Endodermal cell (in vitro differentiated cells): ENCODE measurements at regions not wholly inside any gene's neighbourhood (a gene's known extent, or its start where the extent isn't known, plus 50 kb on each side); places are given as distances from the start of the nearest gene placed in this dataset.

Experiments
- DNase-seq: peaks from one replicate; pipeline ENCODE4 v3.0.0-alpha.2; 2017
- H3K27ac ChIP-seq: 2 replicates; pipeline ENCODE4 v1.5.1; 2013; ENCODE audit warnings: mild to moderate bottlenecking, low read depth, low read length, moderate library complexity
- H3K27me3 ChIP-seq: 2 replicates; pipeline ENCODE4 v1.6.1; 2013; ENCODE audit warnings: mild to moderate bottlenecking, low read length, moderate library complexity; ENCODE audit not compliant: insufficient read depth, control insufficient read depth, poor library complexity, severe bottlenecking
- H3K36me3 ChIP-seq: 2 replicates; pipeline ENCODE4 v1.7.0; 2013; ENCODE audit warnings: mild to moderate bottlenecking, low read length, moderate library complexity; ENCODE audit not compliant: control insufficient read depth, insufficient read depth
- H3K4me1 ChIP-seq: one replicate; pipeline ENCODE4 v1.7.0; 2013; ENCODE audit warnings: low read length; ENCODE audit not compliant: control insufficient read depth, insufficient read depth
- H3K4me3 ChIP-seq: 2 replicates; pipeline ENCODE4 v1.5.1; 2013; ENCODE audit warnings: mild to moderate bottlenecking, low read length, moderate library complexity
- H3K9ac ChIP-seq: 2 replicates; pipeline ENCODE4 v1.6.1; 2013; ENCODE audit warnings: mild to moderate bottlenecking, low read length, moderate library complexity; ENCODE audit not compliant: poor library complexity, severe bottlenecking; ENCODE audit errors: extremely low read depth
- H3K9me3 ChIP-seq: 2 replicates; pipeline ENCODE4 v1.6.1; 2013; ENCODE audit warnings: mild to moderate bottlenecking, low read length, moderate library complexity; ENCODE audit not compliant: control insufficient read depth
- H3K27ac Mint-ChIP-seq: 2 replicates; pipeline ENCODE4 v1.8.0; 2020; ENCODE audit warnings: mixed read lengths
- H3K27me3 Mint-ChIP-seq: 2 replicates; pipeline ENCODE4 v1.8.0; 2021; ENCODE audit warnings: mild to moderate bottlenecking, mixed read lengths; ENCODE audit not compliant: insufficient read depth
- H3K36me3 Mint-ChIP-seq: 2 replicates; pipeline ENCODE4 v1.8.0; 2020; ENCODE audit warnings: low read depth, mixed read lengths
- H3K4me1 Mint-ChIP-seq: 2 replicates; pipeline ENCODE4 v1.8.0; 2020; ENCODE audit warnings: mixed read lengths
- H3K4me3 Mint-ChIP-seq: 2 replicates; pipeline ENCODE4 v1.8.0; 2020; ENCODE audit warnings: mild to moderate bottlenecking, moderate library complexity, mixed read lengths
- H3K9me3 Mint-ChIP-seq: 2 replicates; pipeline ENCODE4 v1.8.0; 2020; ENCODE audit warnings: mild to moderate bottlenecking, mixed read lengths
- CTCF ChIP-seq: fragments of 200-600 bp; sonication (generic); conservative IDR thresholded peaks from 2 replicates; pipeline ENCODE4 v1.5.0; 2021; ENCODE audit warnings: antibody characterized with exemption, mild to moderate bottlenecking
- WGBS, 2 experiments: methylation state at CpG; one replicate each; pipeline versions ENCODE4 v1.1.5 to v1.1.7; 2013; ENCODE audit warnings: missing lambda C conversion rate in 2 of 2, mixed read lengths in 1 of 2; ENCODE audit not compliant: insufficient coverage in 1 of 2, insufficient read length in 1 of 2; 5-methylcytosine and 5-hydroxymethylcytosine counted together

- Histone ChIP-seq H3K27ac (no peak overlapping the region), H3K4me1 (no peaks in the 10 kb centered on the region), H3K36me3 (no peaks in the 10 kb centered on the region), H3K9ac (no peak overlapping the region), H3K27me3 (peaks cover 11% of the 10 kb centered on the region), H3K9me3 (no peaks in the 10 kb centered on the region), H3K4me3 (no peak overlapping the region)
- H3K4me1 Mint-ChIP-seq: no peaks in the 10 kb centered on the region
- no peak overlapping the region for H3K4me3 Mint-ChIP-seq
- no peak for TF ChIP-seq CTCF
- WGBS, 2 experiments: 94 to 100% methylated on average over 3 to 5 of the region's 5 CpGs
- no peak overlapping the region for H3K27ac Mint-ChIP-seq
- peaks cover 39% of the 10 kb centered on the region for H3K27me3 Mint-ChIP-seq
- no peaks in the 10 kb centered on the region for H3K9me3 Mint-ChIP-seq
- H3K36me3 Mint-ChIP-seq: no peaks in the 10 kb centered on the region
- DNase-seq: peak; percentile 41
Observed at GRCh38 chr6:108746366-108746765, 101.9 kb upstream of the ARMC2 start.

DNA sequence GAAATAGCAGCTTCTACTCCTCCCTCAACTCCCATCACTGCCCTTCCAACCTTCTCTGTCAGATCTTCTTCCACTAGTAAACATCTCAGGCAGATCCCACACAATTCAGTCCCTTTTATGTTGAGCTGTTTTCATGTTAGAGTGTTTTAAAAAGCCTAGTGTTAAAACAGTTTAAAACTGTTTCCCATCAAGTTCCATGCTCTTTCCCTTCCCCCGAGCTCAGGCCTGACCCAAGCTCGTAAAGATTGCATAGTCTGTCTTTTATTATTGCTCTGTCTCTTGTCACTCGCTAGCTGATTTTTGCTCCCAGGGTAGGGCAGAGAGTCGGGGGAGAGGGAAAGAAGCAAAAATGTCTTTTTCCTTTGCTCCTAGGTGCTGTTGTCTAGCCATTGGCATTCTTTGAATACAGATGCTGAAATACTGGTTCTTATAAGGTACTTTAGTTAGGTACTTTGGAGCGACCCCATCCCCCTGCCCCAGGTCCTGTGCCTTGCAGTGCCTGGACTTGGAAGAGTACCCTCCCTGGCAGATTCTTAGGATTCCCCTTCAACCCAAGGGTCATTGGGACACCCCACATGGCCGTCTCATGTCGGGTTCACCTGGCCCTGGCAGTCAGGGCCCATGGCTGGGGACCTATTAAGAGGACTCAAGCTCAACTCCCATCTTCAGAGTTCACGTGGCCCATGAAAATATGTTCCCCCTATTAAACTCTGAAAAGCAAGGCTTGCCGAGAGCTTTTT, 101.2 kb upstream of the ARMC2 start:
- no peak for TF ChIP-seq CTCF
- no peaks in the 10 kb centered on the region for H3K36me3 ChIP-seq
- Mint-ChIP-seq H3K27ac (no peak overlapping the region), H3K4me3 (no peak overlapping the region), H3K36me3 (no peaks in the 10 kb centered on the region), H3K27me3 (peaks cover 40% of the 10 kb centered on the region), H3K4me1 (peaks cover 2% of the 10 kb centered on the region), H3K9me3 (no peaks in the 10 kb centered on the region)
- no peak overlapping the region for H3K4me3 ChIP-seq
- H3K9ac ChIP-seq: no peak overlapping the region
- DNase-seq: peak; percentile 27
- H3K4me1 ChIP-seq: no peaks in the 10 kb centered on the region
- H3K27me3 ChIP-seq: peaks cover 17% of the 10 kb centered on the region
- H3K27ac ChIP-seq: no peak overlapping the region
- no peaks in the 10 kb centered on the region for H3K9me3 ChIP-seq
- WGBS, 2 experiments: 92 to 96% methylated on average over 4 to 9 of the region's 9 CpGs

DNA sequence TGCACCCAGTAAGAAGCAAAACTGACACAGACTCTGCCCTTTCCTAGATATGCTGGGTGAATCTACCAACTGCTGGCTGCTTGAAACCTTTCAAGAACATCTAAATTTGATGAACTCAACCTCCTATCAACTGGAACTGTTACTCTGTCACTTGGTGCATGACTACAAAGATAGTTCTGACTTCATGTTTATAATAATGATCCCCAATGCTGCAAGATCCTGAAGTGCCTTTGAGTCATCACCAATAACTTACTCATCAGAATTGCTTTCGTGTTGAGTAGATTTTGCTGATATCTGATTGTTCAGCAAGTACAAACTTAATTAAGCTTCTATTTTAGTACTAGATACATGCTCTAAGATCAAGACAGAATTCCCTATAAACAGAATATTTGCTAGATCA, 100.2 kb upstream of the ARMC2 start:
- no peak overlapping the region for H3K4me3 ChIP-seq
- no peak overlapping the region for H3K9ac ChIP-seq
- no peak overlapping the region for H3K27ac ChIP-seq
- Mint-ChIP-seq H3K27ac (no peak overlapping the region), H3K9me3 (no peaks in the 10 kb centered on the region), H3K4me1 (peaks cover 13% of the 10 kb centered on the region), H3K36me3 (no peaks in the 10 kb centered on the region), H3K4me3 (no peak overlapping the region), H3K27me3 (peaks cover 40% of the 10 kb centered on the region)
- peaks cover 7% of the 10 kb centered on the region for H3K4me1 ChIP-seq
- H3K9me3 ChIP-seq: no peaks in the 10 kb centered on the region
- no peak for TF ChIP-seq CTCF
- peaks cover 17% of the 10 kb centered on the region for H3K27me3 ChIP-seq
- DNase-seq: no peak
- WGBS, 2 experiments: 86 to 100% methylated on average over 1 of the region's 1 CpG
- no peaks in the 10 kb centered on the region for H3K36me3 ChIP-seq
